ENCODE measurements at regions not wholly inside any gene's neighbourhood (a gene's known extent, or its start where the extent isn't known, plus 50 kb on each side); places are given as distances from the start of the nearest gene placed in this dataset.

GRCh38 chr6:9799582-9799981 lies 615.3 kb downstream of the TFAP2A start:
- H3K27ac ChIP-seq (ENCODE audit: poor library complexity, severe bottlenecking) = no peak overlapping the region
- ATAC-seq (ENCODE audit: low read depth) = no peak

GRCh38 chr6:9796827-9797226 lies 618.0 kb downstream of the TFAP2A start:
- Histone ChIP-seq H3K4me1 (ENCODE audit: insufficient read depth, poor library complexity, severe bottlenecking) (no peaks in the 10 kb centered on the region), H3K27me3 (ENCODE audit: insufficient read depth, poor library complexity, severe bottlenecking) (no peaks in the 10 kb centered on the region), H3K36me3 (ENCODE audit: low read depth) (no peaks in the 10 kb centered on the region), H3K9me3 (ENCODE audit: severe bottlenecking) (peaks cover under 1% of the 10 kb centered on the region), H3K4me3 (ENCODE audit: severe bottlenecking) (no peak overlapping the region), H3K27ac (ENCODE audit: poor library complexity, severe bottlenecking) (no peak overlapping the region)
- ATAC-seq (ENCODE audit: low read depth) = no peak
- no peak for TF ChIP-seq CTCF (IDR thresholded peaks at IDR 0.05; ENCODE audit: poor library complexity, severe bottlenecking)
- DNase-seq (ENCODE audit: low spot score) = no peak

More at GRCh38 chr6:9799582-9799981, 615.3 kb downstream of the TFAP2A start:
- Histone ChIP-seq H3K4me3 (ENCODE audit: severe bottlenecking) (no peak overlapping the region), H3K4me1 (ENCODE audit: insufficient read depth, poor library complexity, severe bottlenecking) (no peaks in the 10 kb centered on the region), H3K27me3 (ENCODE audit: insufficient read depth, poor library complexity, severe bottlenecking) (no peaks in the 10 kb centered on the region), H3K9me3 (ENCODE audit: severe bottlenecking) (no peaks in the 10 kb centered on the region), H3K36me3 (ENCODE audit: low read depth) (no peaks in the 10 kb centered on the region)
- DNase-seq (ENCODE audit: low spot score) = no peak
- TF ChIP-seq CTCF (IDR thresholded peaks at IDR 0.05; ENCODE audit: poor library complexity, severe bottlenecking) = no peak

GRCh38 chr6:9795880-9796279 lies 619.0 kb downstream of the TFAP2A start:
- Histone ChIP-seq H3K27me3 (ENCODE audit: insufficient read depth, poor library complexity, severe bottlenecking) (no peaks in the 10 kb centered on the region), H3K9me3 (ENCODE audit: severe bottlenecking) (peaks cover 3% of the 10 kb centered on the region), H3K27ac (ENCODE audit: poor library complexity, severe bottlenecking) (no peak overlapping the region), H3K36me3 (ENCODE audit: low read depth) (no peaks in the 10 kb centered on the region), H3K4me1 (ENCODE audit: insufficient read depth, poor library complexity, severe bottlenecking) (no peaks in the 10 kb centered on the region), H3K4me3 (ENCODE audit: severe bottlenecking) (no peak overlapping the region)
- no peak for DNase-seq (ENCODE audit: low spot score)
- ATAC-seq (ENCODE audit: low read depth) = no peak
- no peak for TF ChIP-seq CTCF (IDR thresholded peaks at IDR 0.05; ENCODE audit: poor library complexity, severe bottlenecking)

- DNase-seq (ENCODE audit: low spot score) (no peak), ATAC-seq (ENCODE audit: low read depth) (no peak)
- Histone ChIP-seq H3K4me1 (ENCODE audit: insufficient read depth, poor library complexity, severe bottlenecking) (no peaks in the 10 kb centered on the region), H3K36me3 (ENCODE audit: low read depth) (no peaks in the 10 kb centered on the region), H3K27me3 (ENCODE audit: insufficient read depth, poor library complexity, severe bottlenecking) (no peaks in the 10 kb centered on the region), H3K27ac (ENCODE audit: poor library complexity, severe bottlenecking) (no peak overlapping the region), H3K4me3 (ENCODE audit: severe bottlenecking) (no peak overlapping the region), H3K9me3 (ENCODE audit: severe bottlenecking) (peaks cover 3% of the 10 kb centered on the region)
- TF ChIP-seq CTCF (IDR thresholded peaks at IDR 0.05; ENCODE audit: poor library complexity, severe bottlenecking) = no peak
Observed at GRCh38 chr6:9789201-9789600, 625.7 kb downstream of the TFAP2A start.

- ATAC-seq (ENCODE audit: low read depth) (no peak), DNase-seq (ENCODE audit: low spot score) (no peak)
- no peaks in the 10 kb centered on the region for H3K27me3 ChIP-seq (ENCODE audit: insufficient read depth, poor library complexity, severe bottlenecking)
- no peaks in the 10 kb centered on the region for H3K36me3 ChIP-seq (ENCODE audit: low read depth)
- H3K27ac ChIP-seq (ENCODE audit: poor library complexity, severe bottlenecking) = no peak overlapping the region
- no peak overlapping the region for H3K4me3 ChIP-seq (ENCODE audit: severe bottlenecking)
- H3K4me1 ChIP-seq (ENCODE audit: insufficient read depth, poor library complexity, severe bottlenecking) = no peaks in the 10 kb centered on the region
- H3K9me3 ChIP-seq (ENCODE audit: severe bottlenecking) = no peaks in the 10 kb centered on the region
- no peak for TF ChIP-seq CTCF (IDR thresholded peaks at IDR 0.05; ENCODE audit: poor library complexity, severe bottlenecking)
Observed at GRCh38 chr6:9784786-9785185, 630.1 kb downstream of the TFAP2A start.
